ENCODE measurements at regions not wholly inside any gene's neighbourhood (a gene's known extent, or its start where the extent isn't known, plus 50 kb on each side); places are given as distances from the start of the nearest gene placed in this dataset.

DNA sequence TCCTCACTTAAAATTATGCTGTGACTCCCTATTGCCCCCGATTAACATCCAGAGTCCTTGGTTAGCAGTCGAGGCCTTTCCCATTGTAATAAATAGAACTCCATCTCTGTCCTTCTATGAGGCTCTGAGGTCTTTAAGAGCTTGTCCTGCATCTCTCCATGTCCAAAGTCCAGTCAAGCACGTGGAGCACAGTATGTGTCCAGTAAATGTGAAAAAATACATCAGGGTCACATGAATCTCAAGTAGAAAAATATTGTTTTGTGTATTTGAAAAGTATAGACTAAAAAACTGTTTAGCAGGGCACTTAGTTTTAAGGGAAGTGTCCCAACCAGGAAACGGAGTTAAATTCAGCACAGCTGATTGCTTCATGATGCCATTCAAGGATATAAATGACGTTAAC, 298.8 kb upstream of the TENM4 start:
- DNase-seq (ENCODE audit: low read depth, low spot score) (no peak), FAIRE-seq (no peak)
- Histone ChIP-seq H3K79me2 (ENCODE audit: control insufficient read depth, insufficient read depth, low read length) (no peaks in the 10 kb centered on the region), H3K36me3 (ENCODE audit: control insufficient read depth in 2 of 2, extremely low read depth in 1 of 2, insufficient read depth in 2 of 2, low read length in 2 of 2) (no peaks in the 10 kb centered on the region), H4K20me1 (replicated peaks; ENCODE audit: control insufficient read depth, extremely low read depth, insufficient read depth, low read length) (no peaks in the 10 kb centered on the region), H3K9me1 (replicated peaks; ENCODE audit: control insufficient read depth, extremely low read depth, insufficient read depth, low read length) (no peaks in the 10 kb centered on the region), H3K4me2 (ENCODE audit: insufficient read depth, low read length) (no peak overlapping the region), H3K4me3 (replicated peaks in 1 of 3; ENCODE audit: insufficient read depth in 1 of 3, low read depth in 1 of 3, low read length in 3 of 3) (no peak overlapping the region), H3K9me3 (replicated peaks; ENCODE audit: control insufficient read depth, insufficient read depth, low read length) (no peaks in the 10 kb centered on the region), H3K9ac (replicated peaks; ENCODE audit: extremely low read depth, insufficient read depth, low read length) (no peak overlapping the region), H3K4me1 (ENCODE audit: control insufficient read depth, extremely low read depth, insufficient read depth, low read length) (no peaks in the 10 kb centered on the region), H2AFZ (ENCODE audit: low read depth, low read length) (no peak overlapping the region), H3K27me3 (ENCODE audit: control insufficient read depth in 2 of 2, insufficient read depth in 2 of 2, low read length in 2 of 2) (no peaks in the 10 kb centered on the region), H3K27ac (ENCODE audit: insufficient read depth, low read depth, low read length) (no peak overlapping the region)
- dilution Hi-C loops (cut with MboI; ENCODE audit: extremely low pct_ligation_motif_present, low sequenced_read_pairs), result no loop called here
- ChIA-PET POLR2A (no interaction called here), CTCF (no interaction called here)
- TF ChIP-seq MYC (IDR thresholded peaks at IDR 0.05; ENCODE audit: low read depth, low read length), result no peak
- intact Hi-C loops (cut with micrococcal nuclease), result no loop called here
- no TSS peak for BruUV-seq (replicated peaks)

DNA sequence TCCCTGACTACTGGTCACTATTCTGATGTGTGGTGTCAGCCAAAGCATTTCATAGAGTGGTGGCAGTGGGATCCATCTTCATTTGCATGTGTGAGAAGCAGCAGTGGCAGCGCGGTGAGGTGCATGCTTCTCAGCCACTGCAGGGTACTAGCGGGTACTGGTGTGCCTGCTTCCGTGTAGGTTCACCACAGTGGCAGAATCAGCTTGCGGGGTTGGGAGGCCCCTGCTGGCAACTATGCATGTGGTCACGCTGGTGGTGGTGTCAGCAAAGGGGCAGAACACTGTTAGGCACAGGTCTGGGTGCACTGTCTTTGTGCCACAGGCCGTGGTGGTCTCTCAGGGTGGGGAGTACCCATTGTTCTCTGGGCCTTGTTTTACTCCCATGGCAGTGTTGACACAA, 286.4 kb upstream of the TENM4 start:
- Histone ChIP-seq H3K4me3 (replicated peaks in 1 of 3; ENCODE audit: insufficient read depth in 1 of 3, low read depth in 1 of 3, low read length in 3 of 3) (no peak overlapping the region), H3K79me2 (ENCODE audit: control insufficient read depth, insufficient read depth, low read length) (no peaks in the 10 kb centered on the region), H3K36me3 (ENCODE audit: control insufficient read depth in 2 of 2, extremely low read depth in 1 of 2, insufficient read depth in 2 of 2, low read length in 2 of 2) (no peaks in the 10 kb centered on the region), H3K9me1 (replicated peaks; ENCODE audit: control insufficient read depth, extremely low read depth, insufficient read depth, low read length) (no peaks in the 10 kb centered on the region), H3K27ac (ENCODE audit: insufficient read depth, low read depth, low read length) (no peak overlapping the region), H3K9ac (replicated peaks; ENCODE audit: extremely low read depth, insufficient read depth, low read length) (no peak overlapping the region), H3K27me3 (ENCODE audit: control insufficient read depth in 2 of 2, insufficient read depth in 2 of 2, low read length in 2 of 2) (no peaks in the 10 kb centered on the region), H3K4me2 (ENCODE audit: insufficient read depth, low read length) (no peak overlapping the region), H3K4me1 (ENCODE audit: control insufficient read depth, extremely low read depth, insufficient read depth, low read length) (no peaks in the 10 kb centered on the region), H4K20me1 (replicated peaks; ENCODE audit: control insufficient read depth, extremely low read depth, insufficient read depth, low read length) (no peaks in the 10 kb centered on the region), H3K9me3 (replicated peaks; ENCODE audit: control insufficient read depth, insufficient read depth, low read length) (peaks cover 2% of the 10 kb centered on the region), H2AFZ (ENCODE audit: low read depth, low read length) (no peak overlapping the region)
- DNase-seq (ENCODE audit: low read depth, low spot score) (no peak), FAIRE-seq (no peak)
- TF ChIP-seq MYC (IDR thresholded peaks at IDR 0.05; ENCODE audit: low read depth, low read length), result no peak
- no peak for TF ChIP-seq GATA2 (IDR thresholded peaks at IDR 0.05; ENCODE audit: insufficient read depth, insufficient read length, low read depth, low read length)
- TF ChIP-seq, protein P1, sequence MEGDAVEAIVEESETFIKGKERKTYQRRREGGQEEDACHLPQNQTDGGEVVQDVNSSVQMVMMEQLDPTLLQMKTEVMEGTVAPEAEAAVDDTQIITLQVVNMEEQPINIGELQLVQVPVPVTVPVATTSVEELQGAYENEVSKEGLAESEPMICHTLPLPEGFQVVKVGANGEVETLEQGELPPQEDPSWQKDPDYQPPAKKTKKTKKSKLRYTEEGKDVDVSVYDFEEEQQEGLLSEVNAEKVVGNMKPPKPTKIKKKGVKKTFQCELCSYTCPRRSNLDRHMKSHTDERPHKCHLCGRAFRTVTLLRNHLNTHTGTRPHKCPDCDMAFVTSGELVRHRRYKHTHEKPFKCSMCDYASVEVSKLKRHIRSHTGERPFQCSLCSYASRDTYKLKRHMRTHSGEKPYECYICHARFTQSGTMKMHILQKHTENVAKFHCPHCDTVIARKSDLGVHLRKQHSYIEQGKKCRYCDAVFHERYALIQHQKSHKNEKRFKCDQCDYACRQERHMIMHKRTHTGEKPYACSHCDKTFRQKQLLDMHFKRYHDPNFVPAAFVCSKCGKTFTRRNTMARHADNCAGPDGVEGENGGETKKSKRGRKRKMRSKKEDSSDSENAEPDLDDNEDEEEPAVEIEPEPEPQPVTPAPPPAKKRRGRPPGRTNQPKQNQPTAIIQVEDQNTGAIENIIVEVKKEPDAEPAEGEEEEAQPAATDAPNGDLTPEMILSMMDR (IDR thresholded peaks at IDR 0.05; ENCODE audit: extremely low read depth in 1 of 2, insufficient read depth in 1 of 2, low read depth in 1 of 2, low read length in 2 of 2), result no peak
- no peak for TF ChIP-seq POLR2A (IDR thresholded peaks at IDR 0.05; ENCODE audit: low read depth, low read length)
- TF ChIP-seq JUN (IDR thresholded peaks at IDR 0.05; ENCODE audit: borderline replicate concordance, insufficient read depth, insufficient read length, low read depth), result no peak
- TF ChIP-seq POLR2AphosphoS5 (IDR thresholded peaks at IDR 0.05; ENCODE audit: insufficient read depth, low read depth, low read length), result no peak
- no peak for TF ChIP-seq FOS (IDR thresholded peaks at IDR 0.05; ENCODE audit: borderline replicate concordance, insufficient read depth, low read length)
- TF ChIP-seq, protein P2, sequence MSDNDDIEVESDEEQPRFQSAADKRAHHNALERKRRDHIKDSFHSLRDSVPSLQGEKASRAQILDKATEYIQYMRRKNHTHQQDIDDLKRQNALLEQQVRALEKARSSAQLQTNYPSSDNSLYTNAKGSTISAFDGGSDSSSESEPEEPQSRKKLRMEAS (IDR thresholded peaks at IDR 0.05; ENCODE audit: insufficient read depth, insufficient read length), result no peak
- TF ChIP-seq EZH2 (IDR thresholded peaks at IDR 0.05; ENCODE audit: borderline replicate concordance, low read depth, low read length, severe bottlenecking), result no peak
- CTCF ChIA-PET, result no interaction called here
- dilution Hi-C loops (cut with MboI; ENCODE audit: extremely low pct_ligation_motif_present, low sequenced_read_pairs) (no loop called here), intact Hi-C loops (cut with micrococcal nuclease) (no loop called here)
- POLR2A ChIA-PET, result no interaction called here
- BruUV-seq (replicated peaks), result no TSS peak
